ENCODE measurements at regions not wholly inside any gene's neighbourhood (a gene's known extent, or its start where the extent isn't known, plus 50 kb on each side); places are given as distances from the start of the nearest gene placed in this dataset.

DNA sequence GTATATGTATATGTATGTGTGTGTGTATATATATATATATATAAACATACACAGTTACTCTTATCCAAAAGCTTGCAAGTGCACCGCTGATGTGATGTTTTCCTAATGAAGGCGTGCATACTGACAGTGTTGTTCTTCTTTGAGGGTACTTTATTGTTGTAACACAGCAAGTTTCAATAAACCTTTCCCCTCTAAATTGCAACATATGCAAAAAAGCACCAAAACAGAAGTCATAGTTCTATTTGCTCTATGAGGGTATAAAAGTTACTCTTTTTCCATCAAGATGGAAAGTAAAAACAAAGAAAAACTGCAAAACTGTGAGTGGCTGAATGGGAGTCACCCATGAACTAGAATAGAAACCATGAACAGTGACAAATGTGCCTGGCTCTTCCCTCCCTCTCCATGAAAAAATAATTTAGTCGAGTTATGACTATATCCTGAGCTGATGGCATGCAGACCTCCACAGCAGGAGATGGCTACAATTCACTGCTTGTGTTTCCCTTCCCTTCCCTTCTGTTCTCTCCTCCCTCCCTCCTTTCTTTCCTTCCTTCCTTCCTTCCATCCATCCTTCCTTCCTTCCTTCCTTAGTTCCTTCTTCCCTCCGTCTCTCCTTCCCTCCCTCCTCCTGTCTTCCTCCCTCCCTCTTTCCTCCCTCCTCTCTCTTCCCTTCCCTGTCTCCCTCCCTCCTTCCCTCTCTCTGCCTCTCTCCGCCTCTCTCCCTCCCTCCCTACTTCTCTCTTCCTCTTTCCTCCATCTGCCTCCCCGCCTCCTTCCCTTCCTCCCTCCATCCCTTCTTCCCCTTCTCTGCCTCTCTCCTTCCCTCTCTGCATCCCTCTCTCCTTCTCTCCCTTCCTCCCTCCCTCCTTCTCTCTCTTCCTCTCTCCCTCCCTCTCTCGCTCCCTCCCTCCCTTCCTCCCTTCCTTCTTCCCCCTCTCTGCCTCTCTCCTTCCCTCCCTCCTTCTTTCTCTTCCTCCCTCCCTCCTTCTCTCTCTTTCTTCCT lies 220.7 kb upstream of the POU3F1 start:
- DNase-seq (ENCODE audit: low read depth, low spot score): no peak

DNA sequence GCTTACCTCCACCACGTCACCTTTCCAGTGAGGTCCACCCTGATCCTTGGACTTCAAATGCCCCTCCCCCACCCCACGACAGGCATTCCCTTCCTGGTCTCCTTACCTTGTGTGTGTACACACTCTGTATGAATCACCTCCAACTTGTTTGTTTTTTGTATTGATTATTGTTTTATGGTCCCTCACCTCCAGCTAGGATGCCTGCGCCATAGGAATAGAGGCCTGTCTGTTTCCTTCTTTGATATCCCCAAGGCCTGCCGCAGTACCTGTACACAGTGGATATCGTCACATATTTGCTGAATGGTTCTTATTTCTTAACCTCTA lies 219.6 kb upstream of the POU3F1 start:
- no peak for DNase-seq (ENCODE audit: low read depth, low spot score)

DNA sequence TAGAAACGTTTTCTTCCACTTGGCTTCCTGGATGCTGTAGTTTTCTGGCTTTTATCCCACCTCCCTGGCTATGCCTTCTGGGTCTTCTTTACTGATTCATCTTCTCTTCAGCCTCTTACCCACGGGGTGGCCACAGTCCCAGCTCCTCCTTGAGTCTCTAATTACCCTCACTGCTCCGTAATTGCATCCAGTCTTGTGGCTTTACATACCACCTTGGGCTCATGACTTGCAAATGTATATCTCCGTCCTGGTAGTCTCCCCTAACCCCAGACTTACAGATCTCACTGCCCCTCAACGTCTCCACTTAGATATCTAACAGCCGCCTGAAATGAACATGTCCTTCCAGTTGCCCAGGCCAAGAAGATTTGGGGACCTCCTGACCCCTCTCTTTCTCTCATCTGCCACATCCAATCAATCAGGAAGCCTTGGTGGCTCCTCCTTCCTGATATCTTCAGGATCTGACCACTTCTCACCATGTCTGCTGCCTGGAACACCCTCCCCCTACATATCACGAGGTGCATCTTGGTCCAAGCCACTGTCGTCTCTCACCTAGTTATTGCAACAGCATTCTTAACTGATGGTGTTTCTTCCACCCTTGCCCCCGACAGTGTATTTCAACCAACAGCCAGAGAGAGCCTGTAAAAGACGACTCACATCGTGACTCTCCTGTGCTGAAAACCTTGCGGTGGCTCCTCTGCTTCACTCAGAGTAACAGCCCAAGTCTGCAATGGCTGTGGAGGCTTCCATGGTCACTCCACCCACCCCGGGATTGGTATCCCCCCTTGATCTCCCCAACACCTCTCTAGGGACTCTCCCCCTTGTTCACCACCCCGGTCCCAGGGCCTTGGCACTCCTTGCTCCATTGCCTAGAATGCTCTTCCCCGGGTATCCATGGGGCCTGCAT lies 219.0 kb upstream of the POU3F1 start:
- DNase-seq (ENCODE audit: low read depth, low spot score): no peak

DNA sequence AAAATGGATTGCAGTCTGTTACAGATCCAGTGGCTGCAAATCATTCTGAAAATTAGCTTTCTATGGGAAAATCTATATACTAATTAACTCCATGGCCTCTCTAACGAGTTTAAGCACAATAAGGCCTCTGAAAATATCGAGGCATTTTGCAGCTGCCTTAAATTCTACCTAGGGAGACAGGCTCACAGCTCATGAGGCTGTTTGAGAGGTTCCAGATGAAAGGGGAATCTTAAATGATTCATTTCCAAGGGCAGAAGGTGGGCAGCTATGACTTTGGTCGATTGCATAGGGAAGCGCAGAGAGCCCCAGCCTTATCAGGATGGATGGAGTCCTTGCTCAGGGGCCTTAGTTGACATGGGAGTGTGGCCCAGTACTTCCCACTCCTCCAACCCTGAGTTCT lies 216.8 kb upstream of the POU3F1 start:
- no peak for DNase-seq (ENCODE audit: low read depth, low spot score)

DNA sequence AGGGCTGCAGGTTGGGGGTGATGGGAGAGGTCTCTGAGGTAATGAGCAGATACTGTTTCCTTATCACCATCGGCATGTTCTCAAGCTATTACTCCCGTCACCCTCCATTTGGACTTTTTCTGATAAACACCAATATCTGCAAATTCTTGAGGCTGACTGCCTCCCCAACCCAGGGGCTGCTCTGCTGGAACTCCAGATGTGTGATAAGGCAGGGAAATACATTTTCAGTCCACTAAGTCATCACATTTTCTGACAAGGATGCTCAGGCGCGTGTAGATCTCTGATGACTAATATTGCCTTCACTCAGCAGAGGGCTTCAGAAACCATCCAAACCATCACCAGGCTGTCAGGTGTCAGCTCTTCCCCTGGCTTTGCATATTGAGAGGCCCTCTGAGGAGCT lies 215.0 kb upstream of the POU3F1 start:
- DNase-seq (ENCODE audit: low read depth, low spot score): no peak

DNA sequence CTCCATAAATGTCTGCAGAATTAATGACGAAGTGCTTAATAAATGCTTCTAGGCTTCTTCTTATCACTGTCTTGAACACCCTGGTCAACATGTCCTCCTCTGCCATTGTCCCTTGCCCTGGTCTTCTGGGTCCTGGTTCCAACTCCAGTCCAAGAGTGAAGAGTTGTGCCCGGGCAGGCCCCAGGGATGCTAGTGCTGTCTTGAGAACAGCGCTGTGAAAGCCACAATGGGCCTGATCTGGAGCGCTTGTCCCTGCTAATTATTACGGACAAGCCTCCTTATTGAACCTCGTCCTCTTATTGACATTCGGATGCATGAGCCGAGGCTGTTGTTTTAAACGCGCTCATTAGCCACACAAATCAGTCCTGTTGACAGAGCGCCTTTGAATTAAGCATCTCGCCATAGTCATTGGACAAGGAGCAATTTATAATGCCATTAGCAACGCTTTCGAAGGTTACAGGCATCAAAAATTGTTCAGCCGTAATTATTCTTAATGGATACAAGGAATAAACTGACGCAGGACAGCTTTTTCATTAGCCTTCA lies 211.6 kb upstream of the POU3F1 start:
- DNase-seq (ENCODE audit: low read depth, low spot score): no peak

DNA sequence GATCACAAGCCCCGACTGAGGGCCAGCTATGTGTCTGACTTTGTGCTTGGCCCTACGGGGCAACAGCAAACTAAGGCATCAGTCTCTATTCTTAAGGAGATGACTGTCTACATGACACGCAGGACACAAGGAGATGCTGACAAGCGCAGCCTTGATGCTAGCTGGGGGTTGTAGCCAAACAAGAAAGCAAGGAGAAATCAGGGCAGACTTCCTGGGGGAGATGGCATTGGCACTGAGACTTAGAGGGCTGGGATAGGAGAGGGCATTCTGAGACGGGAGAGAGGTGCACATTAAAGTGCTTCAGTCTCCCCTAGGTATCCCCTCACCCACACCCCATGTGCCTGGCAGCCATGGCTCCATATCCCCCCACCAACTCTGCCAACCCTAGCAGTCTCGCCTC lies 210.8 kb upstream of the POU3F1 start:
- DNase-seq (ENCODE audit: low read depth, low spot score): no peak

DNA sequence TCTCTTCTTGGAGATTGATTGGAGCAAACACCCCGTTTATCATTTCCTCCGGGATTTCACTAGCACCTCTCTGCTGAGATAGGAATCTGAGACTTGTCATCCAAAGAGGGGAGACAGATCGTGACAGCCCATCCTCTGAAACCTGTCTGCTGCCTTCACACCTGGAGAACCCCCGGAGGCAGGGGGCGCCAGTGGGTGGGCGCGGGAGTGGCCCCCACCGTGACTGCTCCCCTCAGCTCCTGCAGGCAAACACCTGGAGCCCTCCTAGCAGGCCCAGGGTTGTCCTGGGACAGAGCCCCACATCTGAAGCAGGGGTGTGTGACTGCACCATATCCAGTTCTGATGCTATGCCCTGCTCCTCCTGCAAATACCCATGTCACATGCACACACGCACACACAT lies 209.5 kb upstream of the POU3F1 start:
- no peak for DNase-seq (ENCODE audit: low read depth, low spot score)

DNA sequence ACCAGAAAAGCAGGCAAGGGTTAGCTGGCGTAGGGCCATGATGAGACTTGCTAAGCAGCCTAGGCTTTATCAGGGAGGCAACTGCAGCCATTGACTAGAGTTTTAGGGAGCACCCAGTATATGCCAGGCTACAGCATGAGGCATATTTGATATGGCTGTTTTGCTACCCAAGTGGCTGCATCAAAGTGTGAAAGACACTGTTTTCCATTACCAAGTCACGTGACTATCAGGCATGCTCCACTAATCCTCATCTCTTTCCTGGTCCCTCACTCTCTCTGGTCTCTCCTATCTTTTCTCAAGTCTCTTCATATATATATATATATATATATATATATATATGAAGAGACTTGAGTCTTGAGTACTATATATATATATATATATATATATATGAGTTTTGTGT lies 206.7 kb upstream of the POU3F1 start:
- no peak for DNase-seq (ENCODE audit: low read depth, low spot score)

DNA sequence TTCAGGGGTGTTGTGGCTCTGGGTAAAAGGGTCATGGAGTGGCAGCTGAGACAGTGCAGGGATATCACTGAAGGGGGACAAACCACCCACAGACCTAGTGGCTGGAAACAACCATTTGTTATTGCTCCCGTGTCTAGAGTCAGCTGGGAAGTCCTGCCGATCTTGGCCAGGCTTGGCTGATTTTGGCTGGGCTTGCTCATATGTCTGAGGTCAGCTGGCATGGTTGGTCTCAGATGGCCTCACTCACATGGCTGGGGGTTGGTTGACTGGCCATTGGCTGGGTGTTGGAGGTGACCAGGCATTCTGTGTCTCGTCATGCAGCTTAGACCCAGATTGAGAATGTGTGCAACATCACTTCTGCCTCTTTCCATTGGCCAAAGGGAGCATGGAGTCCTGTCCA lies 203.8 kb upstream of the POU3F1 start:
- DNase-seq (ENCODE audit: low read depth, low spot score): no peak

DNA sequence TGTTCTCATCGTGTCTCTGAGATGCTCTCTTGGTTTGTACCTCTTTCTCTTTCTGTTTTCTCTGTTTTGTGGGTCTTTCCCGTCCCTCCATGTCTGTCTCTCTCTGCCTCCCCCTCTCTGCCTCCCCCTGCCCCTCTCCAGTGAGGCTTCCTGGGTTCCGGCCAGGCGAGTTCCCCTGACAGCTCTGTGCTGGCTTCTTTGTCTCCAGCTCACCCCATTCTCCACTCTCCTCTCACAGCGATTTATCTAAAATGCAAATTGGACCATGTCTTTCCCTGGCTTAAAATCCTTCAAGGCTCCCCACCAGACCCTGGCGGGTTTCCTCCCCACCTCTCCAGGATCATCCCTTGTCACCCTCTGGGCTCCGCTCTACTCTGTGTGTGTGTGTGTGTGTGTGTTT lies 202.4 kb upstream of the POU3F1 start:
- DNase-seq (ENCODE audit: low read depth, low spot score): no peak

DNA sequence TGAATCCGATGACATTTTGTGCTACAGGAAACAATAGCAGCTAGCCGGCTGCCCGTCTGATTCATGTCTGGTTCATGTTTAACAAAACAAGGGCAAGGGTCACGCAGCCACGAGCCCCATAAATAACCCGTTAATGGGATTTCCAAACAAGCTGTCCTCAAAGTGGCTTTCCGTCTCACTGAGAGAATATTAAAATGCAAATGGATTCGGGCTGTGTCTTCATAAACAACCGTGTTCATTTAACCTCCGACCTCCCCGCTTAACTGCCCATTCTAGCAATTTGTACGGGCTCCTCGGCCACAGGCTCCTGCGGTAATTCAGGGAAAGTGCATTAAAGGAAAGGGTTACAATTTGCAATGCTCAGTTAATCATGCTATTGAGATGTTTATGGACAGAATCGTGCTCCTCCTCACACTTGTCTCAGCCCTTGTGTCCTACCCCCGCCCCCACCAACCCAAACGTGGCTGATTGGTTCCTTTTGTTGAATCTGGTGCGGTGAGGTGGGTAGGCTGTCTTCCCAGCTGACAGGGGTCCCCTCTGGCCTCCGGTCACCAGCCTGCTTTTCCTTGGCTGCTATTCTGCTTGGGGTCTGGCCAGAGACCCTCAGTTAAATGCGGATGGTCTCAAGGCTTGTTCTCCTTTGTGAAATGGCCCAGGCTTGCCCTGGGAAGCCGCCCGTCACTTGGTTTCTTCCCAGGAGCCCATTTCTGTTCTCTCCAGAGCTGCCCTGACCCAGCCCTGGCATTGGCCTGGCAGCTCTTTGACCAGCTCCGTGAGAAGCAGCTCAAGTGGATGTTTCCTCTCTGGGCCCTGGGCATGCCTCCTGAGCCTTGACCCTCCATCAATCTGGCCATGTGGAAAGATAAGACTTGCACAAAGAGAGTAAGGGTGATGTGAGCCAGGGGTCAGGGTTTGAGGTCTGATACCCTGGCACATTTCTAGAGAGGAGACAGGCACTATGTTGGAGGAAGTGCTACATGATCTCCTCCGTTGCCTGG lies 200.7 kb upstream of the POU3F1 start:
- DNase-seq (ENCODE audit: low read depth, low spot score): no peak

DNA sequence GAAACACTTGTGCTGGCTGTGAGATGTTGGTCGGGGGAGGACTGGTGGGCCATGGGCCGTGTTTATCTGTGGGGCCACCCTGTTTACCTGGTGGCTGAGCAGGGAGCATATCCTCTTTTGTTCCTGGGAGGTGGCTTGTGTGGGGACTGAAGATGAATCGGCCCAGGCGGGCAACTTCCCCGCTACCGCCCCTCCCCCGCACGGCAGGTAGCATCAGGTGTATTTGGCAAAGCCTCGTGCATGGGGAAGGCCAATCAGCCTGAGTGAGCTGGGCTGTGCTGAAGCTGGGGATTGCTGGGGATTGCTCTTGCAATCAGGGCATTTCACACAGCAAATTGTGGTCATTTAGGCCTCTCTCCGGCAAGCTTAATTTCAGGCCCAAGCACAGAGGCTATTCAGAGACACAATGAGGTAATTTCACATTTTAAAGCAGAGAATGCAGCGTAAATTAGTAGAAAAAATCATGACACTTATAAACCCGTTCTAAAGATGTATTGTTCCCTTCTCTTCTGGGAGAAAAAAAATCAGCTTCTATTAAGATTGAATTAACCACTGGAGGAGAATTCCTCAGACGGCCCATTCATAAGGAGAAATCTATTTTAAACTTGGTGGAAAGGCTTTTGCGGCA lies 197.7 kb upstream of the POU3F1 start:
- no peak for DNase-seq (ENCODE audit: low read depth, low spot score)

DNA sequence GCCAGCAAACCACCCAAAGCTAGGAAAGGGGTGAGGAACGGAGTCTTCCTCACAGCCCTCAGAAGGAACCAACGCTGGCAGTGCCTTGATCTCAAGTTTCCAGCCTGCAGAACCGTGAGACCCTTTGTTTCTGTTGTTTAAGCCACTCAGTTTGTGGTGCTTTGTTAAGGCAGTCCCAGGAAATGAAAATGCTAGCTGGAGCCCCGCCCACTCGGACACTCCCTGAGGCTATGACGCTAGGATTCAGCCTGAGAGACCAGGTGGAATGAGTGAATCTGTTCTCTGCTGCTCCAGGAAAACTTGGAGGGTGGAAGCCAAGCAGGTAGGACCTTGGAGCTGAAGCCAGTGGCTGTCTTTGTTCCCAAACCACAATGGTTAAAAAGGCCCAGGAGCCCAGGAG lies 196.5 kb upstream of the POU3F1 start:
- no peak for DNase-seq (ENCODE audit: low read depth, low spot score)

DNA sequence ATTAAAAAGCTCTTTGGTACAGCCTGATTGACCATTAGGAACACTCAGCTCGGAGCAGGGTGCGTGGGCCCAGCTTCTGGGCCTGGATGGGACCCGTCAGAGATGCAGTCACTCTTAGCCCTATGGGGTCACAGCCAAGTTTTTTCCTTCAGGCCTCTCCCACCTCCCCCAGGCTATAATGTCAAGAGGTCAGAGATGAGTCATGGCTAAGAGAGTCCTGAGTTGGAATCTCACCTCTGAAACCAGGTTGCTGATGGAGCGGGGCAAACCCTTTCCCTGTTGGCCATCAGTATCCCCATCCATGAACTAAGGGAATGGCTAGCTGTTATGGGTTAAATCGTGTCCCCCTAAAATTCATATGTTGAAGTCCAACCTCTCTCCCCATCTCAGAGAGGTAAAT lies 195.9 kb upstream of the POU3F1 start:
- DNase-seq (ENCODE audit: low read depth, low spot score): no peak

DNA sequence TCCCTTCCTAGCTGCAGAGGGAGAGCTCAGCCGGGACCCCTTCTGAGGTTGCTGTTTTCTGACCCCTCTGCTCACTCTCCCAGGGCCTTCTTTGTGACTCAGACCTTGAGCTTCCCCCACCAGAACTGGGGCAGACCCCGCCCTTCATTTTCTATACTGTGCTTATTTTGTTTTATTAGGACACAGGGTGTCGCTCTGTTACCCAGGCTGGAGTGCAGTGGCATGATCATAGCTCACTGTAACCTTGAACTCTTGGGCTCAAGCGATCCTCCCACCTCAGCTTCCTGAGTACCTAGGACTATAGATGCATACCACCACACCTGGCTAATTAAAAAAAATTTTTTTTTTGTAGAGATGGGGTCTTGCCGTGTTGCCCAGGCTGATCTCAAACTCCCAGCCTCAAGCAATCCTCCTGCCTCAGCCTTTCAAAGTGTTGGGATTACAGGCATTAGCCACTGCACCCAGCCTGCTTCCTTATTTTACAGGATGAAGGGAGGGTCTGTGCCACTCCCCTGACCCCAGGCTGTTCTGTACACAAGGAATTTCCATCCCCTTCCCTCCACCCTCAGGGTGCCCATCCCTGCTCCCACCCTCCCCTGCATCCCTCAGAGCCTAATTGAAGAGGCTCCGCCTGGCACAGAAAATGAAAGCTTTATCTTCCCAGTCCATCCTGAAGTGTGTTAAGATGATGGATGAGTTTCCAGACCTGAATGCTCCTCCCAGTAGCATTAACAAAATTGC lies 195.2 kb upstream of the POU3F1 start:
- no peak for DNase-seq (ENCODE audit: low read depth, low spot score)

DNA sequence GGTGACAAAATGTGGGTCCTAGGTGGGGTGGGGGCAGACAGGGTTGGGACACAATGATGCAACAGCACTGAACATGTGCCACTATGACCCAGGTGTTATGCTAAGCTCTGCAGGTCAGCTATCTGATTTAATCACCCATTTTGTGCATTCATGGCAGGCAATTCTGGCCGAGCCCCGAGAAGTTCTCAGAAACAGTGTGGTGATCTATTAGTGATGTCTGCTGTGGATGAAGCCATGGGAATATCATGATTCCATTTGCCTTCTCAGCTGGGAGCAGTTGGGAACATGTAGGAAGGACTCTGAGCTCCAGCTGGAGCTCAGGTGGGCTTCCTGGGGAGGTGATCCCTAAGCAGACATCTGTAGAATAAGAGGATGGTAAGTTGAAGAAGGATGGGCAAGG lies 194.0 kb upstream of the POU3F1 start:
- no peak for DNase-seq (ENCODE audit: low read depth, low spot score)

DNA sequence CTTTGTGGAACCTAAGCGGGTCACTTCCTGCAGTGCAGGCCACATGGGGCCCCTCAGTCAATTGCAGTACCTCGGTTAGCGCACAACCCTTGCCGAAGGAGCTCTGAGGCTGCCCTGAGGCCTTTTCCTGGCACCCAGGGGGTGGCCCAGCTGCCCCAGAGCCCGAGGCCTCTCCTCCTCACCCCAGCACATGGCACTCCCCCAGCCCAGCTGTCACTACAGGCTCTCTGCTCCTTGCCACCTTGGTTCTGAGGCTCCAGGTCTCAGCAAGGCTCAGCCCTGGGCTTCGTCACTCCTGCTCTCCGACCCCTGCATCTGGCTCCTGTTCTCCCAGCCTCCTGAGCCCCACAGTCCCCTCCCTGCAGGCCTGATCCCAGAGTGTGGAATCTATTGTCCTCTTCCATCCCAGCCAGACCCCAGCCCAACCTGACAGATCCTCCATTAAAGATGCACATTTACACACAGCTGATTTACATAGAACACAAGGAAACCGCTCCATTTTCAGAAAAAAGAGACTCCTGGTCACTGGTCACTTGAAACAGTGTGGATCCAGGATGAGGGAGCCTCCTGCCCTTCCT lies 192.8 kb upstream of the POU3F1 start:
- no peak for DNase-seq (ENCODE audit: low read depth, low spot score)

DNA sequence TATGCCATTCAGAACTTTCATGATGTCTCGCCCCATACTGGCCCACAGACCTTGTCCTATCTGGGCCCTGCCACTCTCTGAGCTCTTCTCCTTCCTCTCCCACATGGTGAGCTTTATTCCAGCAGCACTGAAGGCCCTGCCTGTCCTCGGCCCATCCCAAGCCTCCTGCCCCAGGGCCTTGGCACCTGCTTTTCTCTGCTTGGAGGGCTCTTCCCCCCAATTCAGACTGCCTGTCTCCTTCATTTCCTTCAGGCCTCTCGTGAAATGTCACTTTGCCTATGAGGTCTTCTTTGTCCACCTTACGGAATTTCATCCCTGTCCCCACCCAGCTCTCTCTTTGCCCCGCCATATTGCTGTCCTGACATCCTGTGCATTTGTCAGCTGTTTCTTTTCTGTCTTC lies 191.7 kb upstream of the POU3F1 start:
- no peak for DNase-seq (ENCODE audit: low read depth, low spot score)

DNA sequence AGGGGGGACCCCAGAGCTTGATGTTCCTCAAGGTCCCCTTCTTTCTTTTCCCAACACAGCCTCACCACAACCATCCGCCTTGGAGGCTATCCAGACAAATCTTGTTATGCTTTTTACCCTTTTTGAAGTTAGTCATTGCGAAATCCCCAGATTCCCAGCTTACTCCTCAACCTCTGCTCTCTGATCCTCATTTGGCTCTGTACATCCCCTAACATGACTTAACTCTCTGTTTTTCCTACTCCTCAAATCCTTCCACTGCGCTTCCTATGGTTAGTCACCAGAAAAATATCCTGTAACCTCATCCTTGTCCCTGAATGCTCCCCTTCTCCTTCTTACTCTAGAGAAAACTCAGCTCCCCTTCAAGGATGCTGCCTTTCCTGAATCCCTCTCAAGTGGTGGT lies 189.1 kb upstream of the POU3F1 start:
- no peak for DNase-seq (ENCODE audit: low read depth, low spot score)

Data from brain pericyte (primary cell).